Left ventricle myocardium inferior (tissue), 1 donor: ENCODE measurements at regions not wholly inside any gene's neighbourhood (a gene's known extent, or its start where the extent isn't known, plus 50 kb on each side); places are given as distances from the start of the nearest gene placed in this dataset.

Experiments used
- DNase-seq: peaks from one replicate; pipeline ENCODE4 v3.0.0-alpha.2; 2020
- H3K27ac ChIP-seq: fragments of 200-600 bp; replicated peaks from 2 replicates; pipeline ENCODE4 v1.8.0; 2021
- H3K27me3 ChIP-seq: fragments of 200-600 bp; 2 replicates; pipeline ENCODE4 v1.8.0; 2021; ENCODE audit warnings: low read depth
- H3K36me3 ChIP-seq: fragments of 200-600 bp; 2 replicates; pipeline ENCODE4 v1.8.0; 2021
- H3K4me1 ChIP-seq: fragments of 200-600 bp; 2 replicates; pipeline ENCODE4 v1.8.0; 2021
- H3K4me3 ChIP-seq: fragments of 200-600 bp; 2 replicates; pipeline ENCODE4 v1.8.0; 2021; ENCODE audit warnings: mild to moderate bottlenecking, moderate library complexity
- H3K9me3 ChIP-seq: fragments of 200-600 bp; replicated peaks from 2 replicates; pipeline ENCODE4 v1.8.0; 2021
- intact Hi-C: fragments of 100-400 bp; cut with micrococcal nuclease; formaldehyde crosslinking; loops from one replicate; pipeline ENCODE4 v1.11.0; 2022
- TF ChIP-seq, protein P1 (sequence below): fragments of 200-600 bp; IDR thresholded peaks from 2 replicates; pipeline ENCODE4 v1.8.0; 2021; ENCODE audit warnings: antibody characterized with exemption, mild to moderate bottlenecking, borderline replicate concordance
- donor health status: DM: no; HTN: yes; CAD: no; lungs with severe emphysema.

DNA sequence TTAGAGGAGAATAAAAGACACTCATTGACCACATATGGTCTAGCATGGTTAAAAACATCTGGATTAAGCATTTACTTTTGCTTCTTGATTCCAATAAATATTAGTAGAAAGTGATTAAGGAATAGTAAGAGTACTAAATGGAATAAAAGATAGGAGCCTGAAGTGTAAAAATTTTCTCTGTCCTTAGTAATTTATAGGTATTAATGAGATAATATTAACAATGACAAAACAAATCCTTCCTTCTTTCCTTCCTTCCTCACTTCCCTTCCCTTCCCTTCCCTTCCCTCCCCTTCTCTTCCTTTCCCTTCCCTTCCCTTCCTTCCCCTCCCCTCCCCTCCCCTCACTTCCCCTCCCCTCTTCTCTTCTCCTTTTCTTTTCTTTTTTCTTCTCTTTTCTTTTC lies 797.5 kb upstream of the NRXN1 start:
- intact Hi-C loops, result no loop called here
- H3K9me3 ChIP-seq, result no peaks in the 10 kb centered on the region
- H3K4me3 ChIP-seq, result no peak overlapping the region
- no peak for DNase-seq
- H3K27me3 ChIP-seq, result no peaks in the 10 kb centered on the region
- H3K4me1 ChIP-seq, result no peaks in the 10 kb centered on the region
- no peak overlapping the region for H3K27ac ChIP-seq
- H3K36me3 ChIP-seq, result no peaks in the 10 kb centered on the region
- TF ChIP-seq, protein P1, sequence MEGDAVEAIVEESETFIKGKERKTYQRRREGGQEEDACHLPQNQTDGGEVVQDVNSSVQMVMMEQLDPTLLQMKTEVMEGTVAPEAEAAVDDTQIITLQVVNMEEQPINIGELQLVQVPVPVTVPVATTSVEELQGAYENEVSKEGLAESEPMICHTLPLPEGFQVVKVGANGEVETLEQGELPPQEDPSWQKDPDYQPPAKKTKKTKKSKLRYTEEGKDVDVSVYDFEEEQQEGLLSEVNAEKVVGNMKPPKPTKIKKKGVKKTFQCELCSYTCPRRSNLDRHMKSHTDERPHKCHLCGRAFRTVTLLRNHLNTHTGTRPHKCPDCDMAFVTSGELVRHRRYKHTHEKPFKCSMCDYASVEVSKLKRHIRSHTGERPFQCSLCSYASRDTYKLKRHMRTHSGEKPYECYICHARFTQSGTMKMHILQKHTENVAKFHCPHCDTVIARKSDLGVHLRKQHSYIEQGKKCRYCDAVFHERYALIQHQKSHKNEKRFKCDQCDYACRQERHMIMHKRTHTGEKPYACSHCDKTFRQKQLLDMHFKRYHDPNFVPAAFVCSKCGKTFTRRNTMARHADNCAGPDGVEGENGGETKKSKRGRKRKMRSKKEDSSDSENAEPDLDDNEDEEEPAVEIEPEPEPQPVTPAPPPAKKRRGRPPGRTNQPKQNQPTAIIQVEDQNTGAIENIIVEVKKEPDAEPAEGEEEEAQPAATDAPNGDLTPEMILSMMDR, result no peak

GRCh38 chr2:51825823-51826222 lies 793.9 kb upstream of the NRXN1 start:
- TF ChIP-seq, protein P1, result no peak
- Histone ChIP-seq H3K27ac (no peak overlapping the region), H3K36me3 (no peaks in the 10 kb centered on the region), H3K27me3 (no peaks in the 10 kb centered on the region), H3K4me1 (no peaks in the 10 kb centered on the region), H3K9me3 (no peaks in the 10 kb centered on the region), H3K4me3 (no peak overlapping the region)
- DNase-seq, result no peak
- intact Hi-C loops, result no loop called here

GRCh38 chr2:51813247-51813646 lies 781.3 kb upstream of the NRXN1 start:
- Histone ChIP-seq H3K4me1 (no peaks in the 10 kb centered on the region), H3K27me3 (no peaks in the 10 kb centered on the region), H3K9me3 (no peaks in the 10 kb centered on the region), H3K4me3 (no peak overlapping the region), H3K27ac (no peak overlapping the region), H3K36me3 (no peaks in the 10 kb centered on the region)
- intact Hi-C loops, result no loop called here
- no peak for DNase-seq
- TF ChIP-seq, protein P1, result no peak

- TF ChIP-seq, protein P1, result no peak
- Histone ChIP-seq H3K27ac (no peak overlapping the region), H3K27me3 (no peaks in the 10 kb centered on the region), H3K4me1 (no peaks in the 10 kb centered on the region), H3K9me3 (no peaks in the 10 kb centered on the region), H3K4me3 (no peak overlapping the region), H3K36me3 (no peaks in the 10 kb centered on the region)
- intact Hi-C loops, result no loop called here
- DNase-seq, result no peak
Measured at GRCh38 chr2:51812138-51812866, 780.4 kb upstream of the NRXN1 start.

DNA sequence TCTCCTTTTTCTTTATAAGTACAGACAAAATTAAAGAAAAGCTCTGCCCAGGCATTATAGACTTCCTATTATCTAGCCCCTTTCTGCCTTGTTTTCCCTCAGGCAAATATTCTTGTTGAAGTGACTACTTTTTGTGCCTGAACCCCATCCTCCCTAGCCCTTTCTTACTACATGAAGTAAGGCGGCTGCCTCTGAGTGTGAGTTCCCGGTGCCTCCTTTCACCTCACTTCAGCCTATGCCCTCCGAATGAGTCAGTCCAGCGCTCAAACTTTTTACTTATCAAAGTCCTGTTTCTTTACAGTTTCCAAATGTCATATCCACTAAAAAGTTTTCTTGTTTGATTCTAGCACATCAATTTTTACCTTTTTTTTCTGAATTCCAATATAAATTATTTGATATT lies 778.3 kb upstream of the NRXN1 start:
- Histone ChIP-seq H3K27me3 (no peaks in the 10 kb centered on the region), H3K9me3 (no peaks in the 10 kb centered on the region), H3K4me1 (no peaks in the 10 kb centered on the region), H3K27ac (no peak overlapping the region), H3K4me3 (no peak overlapping the region), H3K36me3 (no peaks in the 10 kb centered on the region)
- DNase-seq, result no peak
- TF ChIP-seq, protein P1, result no peak
- intact Hi-C loops, result no loop called here
